SK-N-SH (cell line): ENCODE measurements at regions not wholly inside any gene's neighbourhood (a gene's known extent, or its start where the extent isn't known, plus 50 kb on each side); places are given as distances from the start of the nearest gene placed in this dataset.

Experiments used
- CTCF ChIA-PET: fragments of 300-600, 350-600 bp; formaldehyde crosslinking; extraction: SDS; loops from one replicate; lab custom pipeline; 2021; lab: Yijun Ruan, JAX
- POLR2A ChIA-PET: fragments of 350-600 bp; sonication (Branson Sonifier 250); formaldehyde crosslinking; extraction: SDS; loops from one replicate; lab custom pipeline; 2020; ENCODE audit warnings: antibody characterized with exemption, inconsistent platforms; lab: Yijun Ruan, JAX
- DNase-seq: peaks from one replicate; pipeline ENCODE4 v3.0.0; 2012
- H2AFZ ChIP-seq: fragments of 200-600 bp; sonication (generic); 2 replicates; pipeline ENCODE4 v1.8.1; 2016; ENCODE audit warnings: antibody characterized with exemption, mild to moderate bottlenecking, low read depth
- H3F3A ChIP-seq: fragments of 200-600 bp; sonication (generic); replicated peaks from 2 replicates; pipeline ENCODE3; 2016; ENCODE audit warnings: antibody characterized with exemption, mild to moderate bottlenecking; ENCODE audit not compliant: insufficient read depth
- H3K27ac ChIP-seq, 2 experiments: fragments of 200-500 bp in 1 of 2; fragments of 200-600 bp in 1 of 2; sonication (Bioruptor generic) in 1 of 2; sonication (generic), shearing (Covaris generic) in 1 of 2; 2 replicates each; pipeline versions ENCODE4 v1.5.1 to v1.6.1; 2014 to 2016; ENCODE audit warnings: low read depth in 2 of 2, inconsistent platforms in 1 of 2, low read length in 1 of 2, mild to moderate bottlenecking in 1 of 2, mixed read lengths in 1 of 2
- H3K27me3 ChIP-seq: fragments of 200-600 bp; sonication (generic), shearing (Covaris generic); 2 replicates; pipeline ENCODE4 v1.6.1; 2016; ENCODE audit warnings: mixed run types; ENCODE audit not compliant: insufficient read depth
- H3K36me3 ChIP-seq, 2 experiments: fragments of 200-500 bp in 1 of 2; fragments of 200-600 bp in 1 of 2; sonication (Bioruptor generic) in 1 of 2; sonication (generic) in 1 of 2; replicated peaks in 1 of 2; 2 replicates each; pipeline versions ENCODE3 to v1.5.1; 2014 to 2016; ENCODE audit warnings: low read length in 1 of 2, mild to moderate bottlenecking in 1 of 2; ENCODE audit not compliant: insufficient read depth in 2 of 2, control insufficient read depth in 1 of 2
- H3K4me1 ChIP-seq, 2 experiments: fragments of 200-500 bp in 1 of 2; fragments of 200-600 bp in 1 of 2; sonication (Bioruptor generic) in 1 of 2; sonication (generic), shearing (Covaris generic) in 1 of 2; 2 replicates each; pipeline versions ENCODE4 v1.5.1 to v1.6.1; 2014 to 2016; ENCODE audit warnings: low read depth in 1 of 2, low read length in 1 of 2, mixed run types in 1 of 2; ENCODE audit not compliant: insufficient read depth in 2 of 2, control insufficient read depth in 1 of 2
- H3K4me2 ChIP-seq: fragments of 200-600 bp; sonication (generic), shearing (Covaris generic); 2 replicates; pipeline ENCODE4 v1.6.1; 2017; ENCODE audit warnings: mixed run types
- H3K4me3 ChIP-seq, 2 experiments: fragments of 200-500 bp in 1 of 2; fragments of 200-600 bp in 1 of 2; sonication (Bioruptor generic) in 1 of 2; sonication (generic), shearing (Covaris generic) in 1 of 2; 2 replicates each; pipeline versions ENCODE4 v1.5.1 to v1.8.1; 2014 to 2016; ENCODE audit warnings: low read depth in 2 of 2, inconsistent platforms in 1 of 2, low read length in 1 of 2, mild to moderate bottlenecking in 1 of 2, mixed read lengths in 1 of 2, moderate library complexity in 1 of 2
- H3K79me2 ChIP-seq: fragments of 200-600 bp; sonication (generic); 2 replicates; pipeline ENCODE4 v1.8.1; 2017; ENCODE audit warnings: mild to moderate bottlenecking; ENCODE audit not compliant: insufficient read depth
- H3K9ac ChIP-seq: fragments of 200-600 bp; sonication (generic); 2 replicates; pipeline ENCODE4 v1.6.1; 2017; ENCODE audit warnings: mixed run types
- H3K9me2 ChIP-seq: fragments of 200-600 bp; sonication (generic); 2 replicates; pipeline ENCODE4 v1.6.1; 2017; ENCODE audit warnings: mixed run types
- H3K9me3 ChIP-seq: fragments of 200-600 bp; sonication (generic); 2 replicates; pipeline ENCODE4 v1.6.1; 2017; ENCODE audit warnings: mixed run types, mild to moderate bottlenecking, moderate library complexity
- H4K20me1 ChIP-seq: fragments of 200-600 bp; sonication (generic); 2 replicates; pipeline ENCODE4 v1.6.1; 2017; ENCODE audit warnings: mild to moderate bottlenecking, mixed run types; ENCODE audit not compliant: insufficient read depth
- ELF1 ChIP-seq: IDR thresholded peaks from 2 replicates; pipeline ENCODE4 v1.4.0; 2012
- EP300 ChIP-seq, 2 experiments: IDR thresholded peaks; 2 replicates each; pipeline versions ENCODE4 v1.4.0 to v1.6.1; 2012; ENCODE audit warnings: borderline replicate concordance in 1 of 2, low read depth in 1 of 2, low read length in 1 of 2
- FOSL2 ChIP-seq: IDR thresholded peaks from 2 replicates; pipeline ENCODE4 v1.4.0; 2012; ENCODE audit warnings: low read depth, mild to moderate bottlenecking, moderate library complexity, borderline replicate concordance
- GATA2 ChIP-seq: sonication (generic); formaldehyde crosslinking; IDR thresholded peaks from 2 replicates; pipeline ENCODE4 v1.5.0; 2020; ENCODE audit warnings: mild to moderate bottlenecking, missing genetic modification reagents
- JUND ChIP-seq: IDR thresholded peaks from 2 replicates; pipeline ENCODE4 v1.4.0; 2012
- MEF2A ChIP-seq: IDR thresholded peaks from 2 replicates; pipeline ENCODE4 v1.4.0; 2012; ENCODE audit warnings: low read depth, borderline replicate concordance
- NFIC ChIP-seq: IDR thresholded peaks from 2 replicates; pipeline ENCODE4 v1.4.0; 2012; ENCODE audit warnings: borderline replicate concordance
- NRF1 ChIP-seq: IDR thresholded peaks from 2 replicates; pipeline ENCODE4 v1.6.1; 2012; ENCODE audit warnings: low read depth, mild to moderate bottlenecking, low read length
- PBX3 ChIP-seq: IDR thresholded peaks from 2 replicates; pipeline ENCODE4; 2012
- RFX5 ChIP-seq: IDR thresholded peaks from 2 replicates; pipeline ENCODE4 v1.6.1; 2012; ENCODE audit warnings: mild to moderate bottlenecking, improper control_type of control experiment, low read length
- TAF1 ChIP-seq: IDR thresholded peaks from 2 replicates; pipeline ENCODE4 v1.6.1; 2012; ENCODE audit warnings: low read depth, mild to moderate bottlenecking, low read length, moderate library complexity, borderline replicate concordance
- TCF12 ChIP-seq: IDR thresholded peaks from 2 replicates; pipeline ENCODE4 v1.4.0; 2012
- TEAD4 ChIP-seq: IDR thresholded peaks from 2 replicates; pipeline ENCODE4 v1.4.0; 2012; ENCODE audit warnings: mild to moderate bottlenecking, borderline replicate concordance; ENCODE audit not compliant: insufficient read depth
- USF2 ChIP-seq: fragments of 150-350 bp; IDR thresholded peaks from 2 replicates; pipeline ENCODE4 v1.6.1; 2017; ENCODE audit warnings: antibody characterized with exemption, low read length, low read depth, borderline replicate concordance
- TF ChIP-seq, protein P1 (sequence below): fragments of 200-600 bp; sonication (generic); IDR thresholded peaks from 2 replicates; pipeline ENCODE4 v1.6.1; 2017; ENCODE audit warnings: antibody characterized with exemption, mild to moderate bottlenecking, moderate library complexity

DNA sequence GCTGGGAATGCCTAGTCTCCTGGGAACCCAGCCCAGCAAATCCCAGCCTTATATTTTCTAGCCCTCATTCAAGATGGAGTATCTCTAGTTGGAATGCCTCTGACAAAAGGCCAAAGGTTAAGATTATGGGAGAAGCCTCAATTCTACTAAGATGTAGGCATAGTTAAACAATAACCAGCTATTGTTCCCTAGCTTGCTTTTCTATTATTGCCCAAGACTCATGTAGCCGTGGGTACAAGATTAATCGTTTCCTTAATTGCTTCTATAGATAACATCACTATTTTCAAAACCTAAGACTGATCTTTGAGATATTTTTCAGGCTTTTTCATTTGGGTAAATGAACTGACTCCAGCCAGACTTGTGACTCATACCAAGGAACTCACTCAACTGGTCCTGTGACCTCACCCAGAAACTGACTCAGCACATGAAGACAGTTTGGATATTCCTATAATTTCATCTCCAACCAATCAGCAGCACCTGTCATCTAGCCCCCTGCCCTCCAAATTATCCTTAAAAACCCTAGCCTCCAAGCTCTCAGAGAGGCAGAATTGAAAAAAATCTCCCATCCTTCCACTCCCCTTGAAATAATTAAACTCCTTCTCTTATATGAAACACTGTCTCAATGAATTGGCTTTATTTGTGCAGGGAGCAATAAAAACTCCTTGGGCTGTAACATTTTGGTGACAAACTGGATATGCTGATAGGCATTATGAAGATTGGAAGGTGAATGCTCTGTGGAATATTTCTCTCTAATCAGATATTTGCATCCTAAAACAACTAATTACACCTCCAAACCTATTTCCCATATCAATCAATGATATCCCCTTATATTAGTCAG, 589.0 kb downstream of the C12orf50 start (continued):
- peak; percentile 98 for TF ChIP-seq TEAD4
- no peak for TF ChIP-seq RFX5
- TF ChIP-seq, protein P1, sequence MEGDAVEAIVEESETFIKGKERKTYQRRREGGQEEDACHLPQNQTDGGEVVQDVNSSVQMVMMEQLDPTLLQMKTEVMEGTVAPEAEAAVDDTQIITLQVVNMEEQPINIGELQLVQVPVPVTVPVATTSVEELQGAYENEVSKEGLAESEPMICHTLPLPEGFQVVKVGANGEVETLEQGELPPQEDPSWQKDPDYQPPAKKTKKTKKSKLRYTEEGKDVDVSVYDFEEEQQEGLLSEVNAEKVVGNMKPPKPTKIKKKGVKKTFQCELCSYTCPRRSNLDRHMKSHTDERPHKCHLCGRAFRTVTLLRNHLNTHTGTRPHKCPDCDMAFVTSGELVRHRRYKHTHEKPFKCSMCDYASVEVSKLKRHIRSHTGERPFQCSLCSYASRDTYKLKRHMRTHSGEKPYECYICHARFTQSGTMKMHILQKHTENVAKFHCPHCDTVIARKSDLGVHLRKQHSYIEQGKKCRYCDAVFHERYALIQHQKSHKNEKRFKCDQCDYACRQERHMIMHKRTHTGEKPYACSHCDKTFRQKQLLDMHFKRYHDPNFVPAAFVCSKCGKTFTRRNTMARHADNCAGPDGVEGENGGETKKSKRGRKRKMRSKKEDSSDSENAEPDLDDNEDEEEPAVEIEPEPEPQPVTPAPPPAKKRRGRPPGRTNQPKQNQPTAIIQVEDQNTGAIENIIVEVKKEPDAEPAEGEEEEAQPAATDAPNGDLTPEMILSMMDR = no peak
- 0 out of 2 replicates have a peak, but pooled peaks have one; percentile 49 for TF ChIP-seq ELF1
- no peak for TF ChIP-seq USF2
- peak; percentile 94 for TF ChIP-seq MEF2A
- peak; percentile 47 to 100 for TF ChIP-seq EP300 (IDR thresholded peaks at IDR 0.05; ENCODE audit: borderline replicate concordance in 1 of 2, low read depth in 1 of 2, low read length in 1 of 2)
- no peak for TF ChIP-seq TAF1

GRCh38 chr12:87430444-87430843, 598.8 kb downstream of the C12orf50 start:
- Histone ChIP-seq H3K9ac (no peak overlapping the region), H3F3A (peaks cover 14% of the 10 kb centered on the region), H3K9me3 (peaks cover 12% of the 10 kb centered on the region), H3K79me2 (no peaks in the 10 kb centered on the region), H3K36me3 (peaks cover 0 to 7% of the 10 kb centered on the region in 2 experiments), H2AFZ (no peak overlapping the region), H3K4me2 (no peak overlapping the region; the same call in 1 of the 2 replicates), H4K20me1 (no peaks in the 10 kb centered on the region), H3K9me2 (no peaks in the 10 kb centered on the region), H3K27me3 (no peaks in the 10 kb centered on the region), H3K4me3 (no peak overlapping the region), H3K27ac (peak overlapping the region; percentile 92 to 93; a peak in 3 of 4 replicates), H3K4me1 (peaks cover 0 to 6% of the 10 kb centered on the region in 2 experiments; a peak in 2 of 4 replicates)
- no peak for DNase-seq
- CTCF ChIA-PET = no interaction called here
- POLR2A ChIA-PET = no interaction called here
- TF ChIP-seq NRF1 (no peak), NFIC (peak; percentile 82), EP300 (IDR thresholded peaks at IDR 0.05; ENCODE audit: borderline replicate concordance in 1 of 2, low read depth in 1 of 2, low read length in 1 of 2) (peak in 1 of 2 experiments; percentile 49; a peak in 1 of 4 replicates), PBX3 (peak; percentile 34; the same call in 1 of the 2 replicates), FOSL2 (peak; percentile 36; the same call in 1 of the 2 replicates), GATA2 (CRISPR knock-in tag) (no peak), TCF12 (peak; percentile 43), JUND (peak; percentile 63)
- TF ChIP-seq, all 33 proteins: peak for 6
